Keratinocyte (primary cell): ENCODE measurements at regions not wholly inside any gene's neighbourhood (a gene's known extent, or its start where the extent isn't known, plus 50 kb on each side); places are given as distances from the start of the nearest gene placed in this dataset.

ENCODE experiments used
- DNase-seq: peaks from one replicate; pipeline ENCODE4 v3.0.0-alpha.2; 2011; ENCODE audit warnings: low read depth, missing footprints, low spot score
- FAIRE-seq: peaks from 2 replicates; lab custom pipeline; 2011; peaks lifted over from hg19 to GRCh38; lab: Jason Lieb, UNC
- H2AFZ ChIP-seq: 2 replicates; pipeline ENCODE4 v1.6.0; 2012; ENCODE audit warnings: low read length, control low read depth, inconsistent platforms; ENCODE audit not compliant: control insufficient read depth
- H3K27ac ChIP-seq: 2 replicates; pipeline ENCODE4 v1.5.1; 2011; ENCODE audit warnings: low read length; ENCODE audit not compliant: control insufficient read depth, insufficient read depth
- H3K27me3 ChIP-seq: 3 replicates; pipeline ENCODE4 v1.6.0; 2011; ENCODE audit warnings: low read length; ENCODE audit not compliant: control insufficient read depth, insufficient read depth; ENCODE audit errors: extremely low read depth
- H3K36me3 ChIP-seq, 2 experiments: 2 replicates in 1 of 2; 3 replicates in 1 of 2; pipeline ENCODE4 v1.5.1; 2011; ENCODE audit warnings: low read length in 2 of 2, mild to moderate bottlenecking in 1 of 2; ENCODE audit not compliant: control insufficient read depth in 2 of 2, insufficient read depth in 2 of 2; ENCODE audit errors: extremely low read depth in 1 of 2
- H3K4me1 ChIP-seq: 3 replicates; pipeline ENCODE4 v1.5.1; 2011; ENCODE audit warnings: low read length; ENCODE audit not compliant: control insufficient read depth, insufficient read depth; ENCODE audit errors: extremely low read depth
- H3K4me2 ChIP-seq: 3 replicates; pipeline ENCODE4 v1.6.0; 2011; ENCODE audit warnings: low read depth, low read length; ENCODE audit not compliant: control insufficient read depth, insufficient read depth; ENCODE audit errors: extremely low read depth
- H3K4me3 ChIP-seq, 3 experiments: fragments of 200-600 bp in 1 of 3; sonication (generic) in 1 of 3; 2 replicates in 2 of 3; 3 replicates in 1 of 3; pipeline ENCODE4 v1.5.1; 2011 to 2016; ENCODE audit warnings: low read length in 3 of 3, mild to moderate bottlenecking in 3 of 3, control low read depth in 2 of 3, inconsistent platforms in 1 of 3, low read depth in 1 of 3, mixed read lengths in 1 of 3, mixed run types in 1 of 3, moderate library complexity in 1 of 3; ENCODE audit not compliant: control insufficient read depth in 2 of 3, insufficient read depth in 2 of 3; ENCODE audit errors: extremely low read depth in 1 of 3
- H3K79me2 ChIP-seq: 2 replicates; pipeline ENCODE4 v1.6.0; 2012; ENCODE audit warnings: low read length; ENCODE audit not compliant: control insufficient read depth, insufficient read depth
- H3K9ac ChIP-seq: 3 replicates; pipeline ENCODE4 v1.6.0; 2011; ENCODE audit warnings: low read length; ENCODE audit not compliant: control insufficient read depth, insufficient read depth; ENCODE audit errors: extremely low read depth
- H3K9me1 ChIP-seq: 3 replicates; pipeline ENCODE4 v1.6.0; 2011; ENCODE audit warnings: low read length; ENCODE audit not compliant: control insufficient read depth, insufficient read depth; ENCODE audit errors: extremely low read depth
- H3K9me3 ChIP-seq: 2 replicates; pipeline ENCODE4 v1.5.1; 2012; ENCODE audit warnings: low read depth, low read length; ENCODE audit not compliant: control insufficient read depth
- H4K20me1 ChIP-seq: 3 replicates; pipeline ENCODE4 v1.6.0; 2011; ENCODE audit warnings: low read length; ENCODE audit not compliant: control insufficient read depth, insufficient read depth; ENCODE audit errors: extremely low read depth
- EZH2 ChIP-seq: IDR thresholded peaks from one replicate; pipeline ENCODE4 v1.6.1; 2012; ENCODE audit warnings: inconsistent platforms, mild to moderate bottlenecking, low read length, moderate library complexity
- dilution Hi-C: fragments of 300-500 bp; cut with MboI; formaldehyde crosslinking; loops from one replicate; pipeline ENCODE4 v1.7.0; 2020; ENCODE audit warnings: low sequenced_read_pairs; ENCODE audit not compliant: extremely low pct_ligation_motif_present
- TF ChIP-seq, protein P1 (sequence below), 3 experiments: IDR thresholded peaks in 1 of 3; conservative IDR thresholded peaks in 1 of 3; optimal IDR thresholded peaks in 1 of 3; 2 replicates in 2 of 3; 3 replicates in 1 of 3; pipeline versions ENCODE3 to v1.5.1; 2011; ENCODE audit warnings: low read length in 3 of 3, mild to moderate bottlenecking in 3 of 3, moderate library complexity in 2 of 3, control low read depth in 1 of 3, inconsistent platforms in 1 of 3; ENCODE audit not compliant: insufficient read depth in 2 of 3; ENCODE audit errors: extremely low read depth in 1 of 3

GRCh38 chr6:115540077-115540869 is 520.4 kb downstream of the FRK start:
- FAIRE-seq (no peak), DNase-seq (no peak)
- H2AFZ ChIP-seq: no peak overlapping the region
- no peak overlapping the region for H3K9ac ChIP-seq
- dilution Hi-C loops: no loop called here
- no peaks in the 10 kb centered on the region for H3K79me2 ChIP-seq
- H4K20me1 ChIP-seq: no peaks in the 10 kb centered on the region
- H3K27me3 ChIP-seq: no peaks in the 10 kb centered on the region
- no peaks in the 10 kb centered on the region for H3K36me3 ChIP-seq
- no peak overlapping the region for H3K4me2 ChIP-seq
- no peak overlapping the region for H3K4me3 ChIP-seq
- peaks cover 2% of the 10 kb centered on the region for H3K9me3 ChIP-seq
- H3K9me1 ChIP-seq: no peaks in the 10 kb centered on the region
- TF ChIP-seq, protein P1, sequence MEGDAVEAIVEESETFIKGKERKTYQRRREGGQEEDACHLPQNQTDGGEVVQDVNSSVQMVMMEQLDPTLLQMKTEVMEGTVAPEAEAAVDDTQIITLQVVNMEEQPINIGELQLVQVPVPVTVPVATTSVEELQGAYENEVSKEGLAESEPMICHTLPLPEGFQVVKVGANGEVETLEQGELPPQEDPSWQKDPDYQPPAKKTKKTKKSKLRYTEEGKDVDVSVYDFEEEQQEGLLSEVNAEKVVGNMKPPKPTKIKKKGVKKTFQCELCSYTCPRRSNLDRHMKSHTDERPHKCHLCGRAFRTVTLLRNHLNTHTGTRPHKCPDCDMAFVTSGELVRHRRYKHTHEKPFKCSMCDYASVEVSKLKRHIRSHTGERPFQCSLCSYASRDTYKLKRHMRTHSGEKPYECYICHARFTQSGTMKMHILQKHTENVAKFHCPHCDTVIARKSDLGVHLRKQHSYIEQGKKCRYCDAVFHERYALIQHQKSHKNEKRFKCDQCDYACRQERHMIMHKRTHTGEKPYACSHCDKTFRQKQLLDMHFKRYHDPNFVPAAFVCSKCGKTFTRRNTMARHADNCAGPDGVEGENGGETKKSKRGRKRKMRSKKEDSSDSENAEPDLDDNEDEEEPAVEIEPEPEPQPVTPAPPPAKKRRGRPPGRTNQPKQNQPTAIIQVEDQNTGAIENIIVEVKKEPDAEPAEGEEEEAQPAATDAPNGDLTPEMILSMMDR (optimal IDR thresholded peaks at IDR 0.05 in 1 of 3, IDR thresholded peaks at IDR 0.05 in 1 of 3, conservative IDR thresholded peaks at IDR 0.05 in 1 of 3; ENCODE audit: extremely low read depth in 1 of 3, insufficient read depth in 2 of 3, low read length in 3 of 3): no peak
- H3K4me1 ChIP-seq: no peaks in the 10 kb centered on the region
- H3K27ac ChIP-seq: no peak overlapping the region

GRCh38 chr6:115539531-115539930 is 521.2 kb downstream of the FRK start:
- no peaks in the 10 kb centered on the region for H4K20me1 ChIP-seq
- DNase-seq: no peak
- no peaks in the 10 kb centered on the region for H3K79me2 ChIP-seq
- dilution Hi-C loops: no loop called here
- H3K4me2 ChIP-seq: no peak overlapping the region
- no peaks in the 10 kb centered on the region for H3K27me3 ChIP-seq
- FAIRE-seq: no peak
- no peak for TF ChIP-seq EZH2
- TF ChIP-seq, protein P1 (optimal IDR thresholded peaks at IDR 0.05 in 1 of 3, IDR thresholded peaks at IDR 0.05 in 1 of 3, conservative IDR thresholded peaks at IDR 0.05 in 1 of 3; ENCODE audit: extremely low read depth in 1 of 3, insufficient read depth in 2 of 3, low read length in 3 of 3): no peak
- H2AFZ ChIP-seq: no peak overlapping the region
- H3K9ac ChIP-seq: no peak overlapping the region
- H3K9me3 ChIP-seq: no peaks in the 10 kb centered on the region
- H3K36me3 ChIP-seq: no peaks in the 10 kb centered on the region
- no peak overlapping the region for H3K27ac ChIP-seq
- H3K4me1 ChIP-seq: no peaks in the 10 kb centered on the region
- no peak overlapping the region for H3K4me3 ChIP-seq
- no peaks in the 10 kb centered on the region for H3K9me1 ChIP-seq
